GM21367 (cell line): ENCODE measurements at regions not wholly inside any gene's neighbourhood (a gene's known extent, or its start where the extent isn't known, plus 50 kb on each side); places are given as distances from the start of the nearest gene placed in this dataset.

Experiments
- ATAC-seq: cut with Tn5 transposase; IDR thresholded peaks from one replicate; pipeline ENCODE4 v1.9.1; 2021; ENCODE audit not compliant: unreplicated experiment

DNA sequence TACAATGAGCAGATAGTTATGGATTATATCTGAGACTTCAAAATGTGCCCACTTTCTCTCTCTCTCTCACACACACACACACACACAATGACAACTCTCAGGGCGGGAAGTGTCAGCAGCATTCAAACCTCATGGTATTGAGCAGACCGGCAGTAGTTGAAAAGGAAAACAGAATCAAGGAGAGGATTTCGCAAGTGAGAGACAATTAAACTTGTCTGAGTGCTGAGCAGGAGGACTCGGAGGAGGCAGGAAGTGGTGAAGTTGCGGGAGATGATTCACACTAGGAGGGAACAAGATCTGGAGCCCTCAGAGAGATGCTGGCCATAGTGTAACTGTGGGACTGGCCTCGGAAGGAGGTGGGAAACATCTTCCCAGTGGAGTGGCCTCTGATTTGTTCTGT lies 353.1 kb downstream of the EFNB2 start:
- no peak for ATAC-seq

GRCh38 chr13:106178816-106179215 lies 356.6 kb downstream of the EFNB2 start:
- ATAC-seq, result no peak

DNA sequence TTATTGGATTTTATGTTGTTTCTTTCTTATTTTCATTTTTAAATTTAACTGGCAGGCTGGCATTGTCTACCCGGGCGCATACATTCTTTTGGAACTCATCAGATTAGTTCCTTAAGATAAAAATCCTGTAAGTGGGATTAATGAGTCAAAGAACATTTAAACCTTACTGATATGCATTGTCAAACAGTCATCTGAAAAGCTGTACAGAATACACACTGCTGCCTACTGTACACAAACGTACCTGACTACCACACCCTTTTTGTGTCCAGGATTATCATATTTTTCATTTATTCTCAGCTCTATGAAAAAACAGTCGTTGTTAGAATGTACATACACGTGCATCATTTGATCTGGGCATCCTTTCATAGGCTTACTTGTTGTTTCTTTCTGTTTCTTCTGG lies 358.3 kb downstream of the EFNB2 start:
- ATAC-seq, result no peak

- no peak for ATAC-seq
Observed at GRCh38 chr13:106176117-106176516, 359.3 kb downstream of the EFNB2 start.

DNA sequence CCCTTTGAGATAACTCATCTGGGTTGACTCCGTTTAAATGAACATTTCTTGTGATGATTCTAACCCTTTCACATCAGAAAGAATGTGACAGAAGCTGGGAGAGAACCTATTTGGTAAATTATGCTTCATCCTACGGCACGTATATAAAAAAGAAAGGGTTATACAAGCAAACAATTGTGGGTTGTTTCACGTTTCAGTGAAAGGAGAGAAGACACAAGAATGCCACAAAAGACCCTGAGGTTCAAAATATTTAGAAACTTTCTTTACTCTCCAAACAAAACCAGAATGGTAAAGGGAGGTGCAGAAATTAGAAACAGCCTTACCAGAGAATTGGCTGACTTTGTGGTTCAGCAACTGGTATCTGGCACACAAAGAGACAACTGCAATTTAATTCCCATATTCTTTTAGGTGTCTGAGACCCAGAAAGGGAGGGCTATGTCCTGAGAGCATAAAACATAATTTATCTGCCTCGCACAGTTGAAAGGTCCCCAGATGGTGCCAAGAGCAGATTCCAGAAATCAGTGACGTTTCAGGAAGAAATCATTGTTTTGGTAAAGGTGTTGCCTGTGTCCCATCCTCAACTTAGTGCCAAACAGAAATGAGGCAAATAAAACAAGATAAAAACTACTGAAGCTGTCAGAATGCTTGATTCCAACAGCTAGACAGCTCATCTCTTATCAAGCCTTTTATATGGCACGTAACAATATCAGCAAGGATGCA lies 361.4 kb downstream of the EFNB2 start:
- ATAC-seq, result no peak

GRCh38 chr13:106173346-106173745 lies 362.1 kb downstream of the EFNB2 start:
- no peak for ATAC-seq

DNA sequence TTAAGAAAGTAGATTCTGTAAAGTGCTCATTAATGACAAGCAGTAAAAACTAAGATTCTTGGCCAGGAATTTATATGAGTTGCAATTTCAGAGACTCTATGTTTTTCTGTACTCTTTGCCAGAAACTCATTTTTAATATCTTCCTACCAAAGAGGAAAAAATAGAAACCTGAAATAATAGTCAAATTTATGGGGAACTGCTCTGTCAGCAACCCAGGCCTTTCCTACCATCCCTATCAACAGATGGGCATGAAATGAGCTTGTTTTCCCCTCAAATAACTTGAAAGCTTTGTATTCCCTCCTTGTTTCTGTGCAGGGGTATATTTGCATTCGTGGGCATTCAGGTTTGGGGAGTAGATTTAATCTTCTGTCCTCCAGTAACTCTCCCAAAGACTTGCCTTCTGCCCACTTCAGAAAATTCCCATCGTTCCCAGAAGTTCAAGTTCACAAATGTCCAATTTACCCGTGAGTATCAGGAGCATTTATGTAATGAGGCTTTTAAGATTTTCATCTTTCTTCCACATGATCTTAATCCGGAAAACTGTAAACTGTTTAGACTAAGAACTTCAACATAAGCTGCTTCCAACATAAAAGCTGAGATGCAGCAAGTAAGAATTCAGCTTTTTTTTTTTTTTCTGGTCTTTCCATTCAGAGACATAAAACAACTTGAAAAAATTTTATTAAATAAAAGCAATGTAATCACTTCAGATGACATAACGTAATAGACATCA lies 363.1 kb downstream of the EFNB2 start:
- ATAC-seq, result no peak

DNA sequence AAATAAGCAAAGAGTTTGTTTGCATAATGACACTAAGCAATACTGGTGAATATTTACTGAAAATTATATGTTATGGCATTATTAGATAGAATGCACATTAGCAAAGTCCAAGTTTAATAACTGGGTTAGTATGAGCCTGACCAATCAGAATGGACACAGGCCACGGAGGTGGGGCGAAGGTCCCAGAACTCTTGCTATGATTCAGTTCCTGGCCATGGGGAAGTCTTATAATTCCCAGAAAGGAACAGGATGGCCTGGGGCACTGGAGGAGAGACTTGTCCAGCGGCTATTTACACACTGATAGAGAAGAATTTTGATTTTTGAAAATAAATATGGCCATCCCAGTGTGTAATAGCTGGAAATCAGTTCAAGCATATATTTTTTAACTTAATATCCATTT lies 372.0 kb downstream of the EFNB2 start:
- no peak for ATAC-seq

- no peak for ATAC-seq
Observed at GRCh38 chr13:106161146-106161545, 374.3 kb downstream of the EFNB2 start.

- no peak for ATAC-seq
Observed at GRCh38 chr13:106159295-106160195, 375.9 kb downstream of the EFNB2 start.

DNA sequence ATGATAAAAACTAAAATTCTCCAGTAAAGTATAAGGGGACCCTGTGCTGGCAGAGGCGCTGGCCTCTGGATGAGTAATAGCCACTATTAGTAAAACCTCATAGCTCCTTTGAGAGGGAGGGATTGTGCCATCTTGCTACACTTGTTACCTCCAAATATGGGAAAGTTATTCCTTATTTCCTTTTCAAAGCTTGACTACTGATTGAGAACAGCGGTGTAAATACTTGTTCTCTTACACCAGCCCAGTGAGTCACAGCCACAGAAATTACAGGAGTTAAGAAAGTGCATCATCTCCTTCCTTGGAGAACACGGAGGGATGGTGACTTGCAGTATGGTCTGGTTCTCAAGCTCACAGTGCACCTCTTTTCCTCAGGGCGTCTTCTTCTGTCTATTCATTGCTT lies 379.0 kb downstream of the EFNB2 start:
- ATAC-seq, result no peak

- no peak for ATAC-seq
Observed at GRCh38 chr13:106155411-106155810, 380.1 kb downstream of the EFNB2 start.

DNA sequence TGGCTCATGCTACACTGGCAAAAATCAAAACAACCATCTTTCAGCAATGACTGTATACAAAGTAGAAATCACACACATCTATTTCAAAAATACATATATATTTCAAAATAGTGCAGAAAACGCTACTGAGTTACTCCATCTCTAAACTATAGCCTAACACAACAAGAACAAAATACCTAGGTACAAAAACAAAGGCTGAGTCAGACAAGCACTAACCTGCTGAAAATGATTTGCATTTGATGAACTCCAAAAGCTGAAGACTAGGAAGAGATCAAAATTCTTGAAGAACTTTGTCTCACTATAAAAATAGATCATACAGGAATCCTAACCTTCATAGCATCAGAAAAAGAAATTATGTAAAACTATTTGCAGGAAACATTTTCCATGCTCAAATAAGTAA lies 381.6 kb downstream of the EFNB2 start:
- no peak for ATAC-seq

DNA sequence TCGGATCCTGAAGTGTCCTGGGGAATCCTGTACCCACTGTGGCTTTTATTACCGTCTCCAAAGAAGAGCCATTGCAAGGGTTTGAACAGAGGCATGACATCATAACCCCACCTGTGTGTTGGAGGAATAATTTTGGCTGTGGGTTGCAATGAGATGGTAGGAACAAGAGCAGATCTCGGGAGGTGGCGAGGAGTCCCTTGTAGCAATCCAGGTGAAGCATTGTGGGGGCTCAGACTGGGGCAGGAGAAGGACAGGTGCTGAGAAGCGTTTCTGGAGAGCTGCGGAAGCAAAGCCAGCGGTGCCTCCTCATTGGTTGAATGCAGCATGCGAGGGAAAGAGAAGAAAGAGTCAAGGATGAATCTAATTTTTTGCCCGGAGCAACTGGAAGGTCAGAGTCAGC lies 382.4 kb downstream of the EFNB2 start:
- no peak for ATAC-seq

DNA sequence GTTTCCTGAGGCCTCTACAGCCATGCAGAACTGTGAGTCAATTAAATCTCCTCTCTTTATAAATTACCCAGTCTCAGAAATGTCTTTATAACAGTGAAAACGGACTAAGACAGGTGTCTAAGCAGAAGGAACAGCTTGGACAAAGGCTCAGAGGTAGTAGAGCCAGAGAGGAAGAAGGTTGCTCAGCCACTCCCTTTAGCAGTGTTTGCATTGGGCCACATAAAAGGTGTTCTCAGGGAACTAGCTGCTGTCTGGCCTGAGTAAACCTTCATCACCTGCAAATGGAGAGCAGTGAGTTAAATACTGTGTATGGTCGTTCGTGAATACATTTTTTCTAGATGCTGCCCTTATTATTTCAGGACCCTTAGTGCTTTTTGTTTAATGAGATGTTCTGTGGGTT lies 383.4 kb downstream of the EFNB2 start:
- no peak for ATAC-seq

- ATAC-seq, result no peak
Observed at GRCh38 chr13:106151056-106151699, 384.3 kb downstream of the EFNB2 start.

DNA sequence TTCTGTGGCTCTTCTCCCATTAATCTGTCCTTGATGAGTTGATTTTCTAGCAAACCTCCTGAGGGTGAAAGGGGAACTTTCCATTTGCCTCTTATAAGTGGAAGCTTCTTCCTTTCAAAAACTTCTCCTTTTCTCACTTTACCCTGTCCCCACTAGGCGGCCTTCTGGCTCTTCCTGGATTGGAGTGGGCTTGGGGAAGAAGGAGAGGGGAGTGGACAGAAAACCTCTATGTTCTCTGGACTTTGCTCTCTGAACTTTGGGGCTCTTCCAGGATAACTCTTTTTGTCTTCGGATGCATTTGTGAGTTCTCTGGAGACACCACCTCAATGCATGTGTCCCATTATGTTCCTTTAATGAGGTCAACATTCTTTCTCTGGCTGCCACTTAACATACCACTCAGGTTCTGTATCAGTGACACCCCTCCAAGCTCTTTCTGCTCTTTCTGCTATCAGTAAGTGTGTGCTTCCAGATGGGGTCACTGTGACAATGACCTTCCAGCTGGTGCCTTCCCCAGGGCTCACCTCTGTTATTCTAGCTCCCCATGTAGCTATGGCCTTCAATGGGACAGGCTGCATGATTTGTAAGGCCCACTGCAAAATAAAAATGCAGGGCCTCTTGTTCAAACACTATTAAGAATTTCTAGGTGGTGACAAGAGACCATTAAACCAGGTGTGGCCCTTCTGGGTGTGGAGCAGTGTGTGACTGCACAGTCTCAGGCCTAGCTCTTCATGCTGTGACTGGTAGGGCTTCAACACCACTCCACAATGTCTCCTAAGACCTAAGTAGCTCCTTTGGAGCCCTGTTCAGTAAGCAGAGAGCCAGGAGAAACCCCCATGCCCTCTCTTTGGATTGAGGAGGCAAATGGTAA lies 389.2 kb downstream of the EFNB2 start:
- ATAC-seq, result no peak

GRCh38 chr13:106145070-106145469 lies 390.4 kb downstream of the EFNB2 start:
- ATAC-seq, result no peak

GRCh38 chr13:106143930-106144709 lies 391.3 kb downstream of the EFNB2 start:
- ATAC-seq, result no peak
